ENCODE measurements at regions not wholly inside any gene's neighbourhood (a gene's known extent, or its start where the extent isn't known, plus 50 kb on each side); places are given as distances from the start of the nearest gene placed in this dataset.

GRCh38 chr10:59068581-59069191, 107.8 kb upstream of the PHYHIPL start:
- no peaks in the 10 kb centered on the region for H3K27me3 Mint-ChIP-seq (ENCODE audit: low read depth)
- no peaks in the 10 kb centered on the region for H3K4me1 Mint-ChIP-seq
- H3K9me3 Mint-ChIP-seq: peaks cover 4% of the 10 kb centered on the region
- no peak for TF ChIP-seq CTCF (IDR thresholded peaks at IDR 0.05; ENCODE audit: unreplicated experiment)
- H3K4me3 Mint-ChIP-seq: no peak overlapping the region
- DNase-seq (ENCODE audit: low spot score in 2 of 2, unreplicated experiment in 2 of 2): no peak
- no peaks in the 10 kb centered on the region for H3K36me3 Mint-ChIP-seq
- no peak overlapping the region for H3K27ac Mint-ChIP-seq

GRCh38 chr10:59072038-59072437, 104.4 kb upstream of the PHYHIPL start:
- no peak overlapping the region for H3K27ac Mint-ChIP-seq
- no peaks in the 10 kb centered on the region for H3K9me3 Mint-ChIP-seq
- no peaks in the 10 kb centered on the region for H3K36me3 Mint-ChIP-seq
- no peak for TF ChIP-seq CTCF (IDR thresholded peaks at IDR 0.05; ENCODE audit: unreplicated experiment)
- no peak for DNase-seq (ENCODE audit: low spot score in 2 of 2, unreplicated experiment in 2 of 2)
- H3K4me3 Mint-ChIP-seq: no peak overlapping the region
- no peaks in the 10 kb centered on the region for H3K27me3 Mint-ChIP-seq (ENCODE audit: low read depth)
- no peaks in the 10 kb centered on the region for H3K4me1 Mint-ChIP-seq

GRCh38 chr10:59073456-59074053, 102.9 kb upstream of the PHYHIPL start:
- no peaks in the 10 kb centered on the region for H3K9me3 Mint-ChIP-seq
- H3K27me3 Mint-ChIP-seq (ENCODE audit: low read depth): no peaks in the 10 kb centered on the region
- H3K4me3 Mint-ChIP-seq: no peak overlapping the region
- DNase-seq (ENCODE audit: low spot score in 2 of 2, unreplicated experiment in 2 of 2): no peak
- H3K27ac Mint-ChIP-seq: no peak overlapping the region
- TF ChIP-seq CTCF (IDR thresholded peaks at IDR 0.05; ENCODE audit: unreplicated experiment): no peak
- no peaks in the 10 kb centered on the region for H3K4me1 Mint-ChIP-seq
- H3K36me3 Mint-ChIP-seq: no peaks in the 10 kb centered on the region

GRCh38 chr10:59075576-59075975, 100.9 kb upstream of the PHYHIPL start:
- no peak overlapping the region for H3K4me3 Mint-ChIP-seq
- H3K27ac Mint-ChIP-seq: no peak overlapping the region
- no peaks in the 10 kb centered on the region for H3K27me3 Mint-ChIP-seq (ENCODE audit: low read depth)
- H3K9me3 Mint-ChIP-seq: no peaks in the 10 kb centered on the region
- TF ChIP-seq CTCF (IDR thresholded peaks at IDR 0.05; ENCODE audit: unreplicated experiment): no peak
- DNase-seq (ENCODE audit: low spot score in 2 of 2, unreplicated experiment in 2 of 2): no peak
- no peaks in the 10 kb centered on the region for H3K36me3 Mint-ChIP-seq
- H3K4me1 Mint-ChIP-seq: peaks cover 2% of the 10 kb centered on the region

GRCh38 chr10:59077855-59078254, 98.6 kb upstream of the PHYHIPL start:
- H3K27ac Mint-ChIP-seq: no peak overlapping the region
- no peak for TF ChIP-seq CTCF (IDR thresholded peaks at IDR 0.05; ENCODE audit: unreplicated experiment)
- H3K36me3 Mint-ChIP-seq: no peaks in the 10 kb centered on the region
- H3K4me1 Mint-ChIP-seq: peaks cover 2% of the 10 kb centered on the region
- H3K27me3 Mint-ChIP-seq (ENCODE audit: low read depth): peaks cover 5% of the 10 kb centered on the region
- H3K9me3 Mint-ChIP-seq: no peaks in the 10 kb centered on the region
- H3K4me3 Mint-ChIP-seq: no peak overlapping the region
- DNase-seq (ENCODE audit: low spot score in 2 of 2, unreplicated experiment in 2 of 2): no peak
